ENCODE measurements at regions not wholly inside any gene's neighbourhood (a gene's known extent, or its start where the extent isn't known, plus 50 kb on each side); places are given as distances from the start of the nearest gene placed in this dataset.

GRCh38 chr14:98168211-98168985 lies 1103.6 kb downstream of the BCL11B start (continued):
- TF ChIP-seq PBX3 (CRISPR knock-in tag; IDR thresholded peaks at IDR 0.05; ENCODE audit: borderline replicate concordance) (no peak), HES4 (CRISPR knock-in tag; IDR thresholded peaks at IDR 0.05; ENCODE audit: borderline replicate concordance) (no peak), NFAT5 (CRISPR knock-in tag; IDR thresholded peaks at IDR 0.05) (no peak), NBN (conservative IDR thresholded peaks at IDR 0.05) (no peak), KIAA2018 (CRISPR knock-in tag; IDR thresholded peaks at IDR 0.05; ENCODE audit: borderline replicate concordance) (no peak), RXRB (CRISPR knock-in tag; IDR thresholded peaks at IDR 0.05; ENCODE audit: borderline replicate concordance) (no peak), KDM5A (IDR thresholded peaks at IDR 0.05; ENCODE audit: borderline replicate concordance, low read length) (no peak), ZNF782 (CRISPR knock-in tag; IDR thresholded peaks at IDR 0.05; ENCODE audit: borderline replicate concordance) (no peak), MLLT10 (CRISPR knock-in tag; IDR thresholded peaks at IDR 0.05) (no peak), ZFP36 (IDR thresholded peaks at IDR 0.05; ENCODE audit: borderline replicate concordance, low read depth, low read length, partially characterized antibody) (no peak), REXO4 (CRISPR knock-in tag; IDR thresholded peaks at IDR 0.05; ENCODE audit: borderline replicate concordance) (no peak), ZSCAN12 (CRISPR knock-in tag; IDR thresholded peaks at IDR 0.05) (no peak), REL (CRISPR knock-in tag; conservative IDR thresholded peaks at IDR 0.05) (no peak), NKX3-1 (CRISPR knock-in tag; IDR thresholded peaks at IDR 0.05) (no peak), ZNF234 (CRISPR knock-in tag; conservative IDR thresholded peaks at IDR 0.05) (no peak)

Data from HepG2 (cell line).